ENCODE measurements at regions not wholly inside any gene's neighbourhood (a gene's known extent, or its start where the extent isn't known, plus 50 kb on each side); places are given as distances from the start of the nearest gene placed in this dataset.
"Not testable (repeated sequence)": the region's sequence is repeated elsewhere in the genome, so short reads cannot be mapped to it uniquely, and the experiment has no call there.

DNA sequence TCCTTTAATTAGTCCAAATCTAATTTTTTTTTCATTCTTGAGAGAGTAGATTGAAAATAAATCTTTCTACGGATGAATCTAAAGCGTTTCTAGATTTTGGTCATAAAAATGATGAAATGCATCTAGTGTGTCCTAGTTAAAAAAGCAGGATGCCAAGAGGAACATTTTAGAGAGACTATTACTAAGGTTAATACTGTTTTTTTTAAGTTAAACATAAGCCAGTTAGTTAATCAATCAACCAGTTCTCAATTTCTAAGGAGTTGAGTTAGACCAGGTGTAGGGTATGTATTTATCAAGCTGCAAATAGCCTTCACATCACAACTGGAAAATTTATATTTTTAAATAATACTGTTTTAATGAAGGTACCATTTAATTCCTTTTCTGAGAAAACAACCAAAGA, 679.5 kb upstream of the IGFBP7 start:
- DNase-seq = no peak

DNA sequence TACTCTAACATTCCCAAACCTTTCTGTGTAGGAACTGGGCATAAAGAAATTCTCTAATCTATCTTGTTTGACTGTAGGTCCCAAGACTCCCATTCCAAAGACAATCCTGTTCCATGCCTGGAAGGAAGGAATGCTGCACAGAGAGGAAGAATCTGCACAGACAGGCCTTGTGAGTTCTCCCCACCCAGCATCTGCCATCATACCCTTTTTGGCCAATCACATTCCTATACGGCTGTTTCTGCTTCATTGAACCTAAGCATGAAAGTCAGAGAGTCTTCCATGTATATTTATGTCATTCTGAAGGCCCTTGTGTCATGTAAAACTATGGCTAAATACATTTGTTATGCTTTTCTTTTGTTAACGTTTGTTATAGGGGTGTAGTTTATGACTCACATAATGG, 667.7 kb upstream of the IGFBP7 start:
- no peak for DNase-seq

DNA sequence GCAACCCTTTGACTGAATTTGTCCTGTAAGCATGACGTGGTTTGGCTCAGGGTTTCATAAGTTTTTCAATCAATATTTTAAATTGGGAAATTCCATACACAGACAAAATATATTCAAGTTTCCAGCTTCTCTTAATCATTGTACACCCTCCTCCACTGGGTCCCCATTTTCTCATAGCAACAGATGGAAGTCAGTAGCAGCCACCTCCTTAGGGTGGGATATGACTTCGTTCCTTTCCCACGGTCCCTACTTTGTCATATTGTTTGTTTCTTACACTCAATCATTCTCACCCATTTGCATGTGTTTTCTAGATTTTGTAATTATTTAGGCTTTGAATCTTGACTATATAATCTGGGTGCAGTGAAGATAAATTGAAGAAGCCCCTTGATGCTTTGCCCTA, 664.5 kb upstream of the IGFBP7 start:
- no peak for DNase-seq

DNA sequence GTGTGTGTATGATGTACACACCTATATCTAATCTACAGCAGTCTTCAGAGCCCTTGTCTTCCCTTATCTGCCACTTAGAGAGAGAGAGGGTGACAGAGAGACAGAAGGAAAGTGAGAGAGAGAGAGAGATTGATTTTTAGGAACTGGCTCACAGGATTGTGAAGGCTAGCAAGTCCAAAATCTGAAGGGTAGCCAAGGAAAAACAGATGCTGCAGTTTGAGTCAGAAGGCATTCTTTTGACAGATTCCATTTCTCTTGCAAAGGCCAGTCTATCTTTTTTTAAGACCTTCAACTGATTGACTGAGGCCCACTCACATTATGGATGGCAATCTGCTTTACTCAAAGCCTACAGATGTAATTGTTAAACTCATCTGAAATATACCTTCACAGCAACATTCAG, 664.0 kb upstream of the IGFBP7 start:
- no peak for DNase-seq

DNA sequence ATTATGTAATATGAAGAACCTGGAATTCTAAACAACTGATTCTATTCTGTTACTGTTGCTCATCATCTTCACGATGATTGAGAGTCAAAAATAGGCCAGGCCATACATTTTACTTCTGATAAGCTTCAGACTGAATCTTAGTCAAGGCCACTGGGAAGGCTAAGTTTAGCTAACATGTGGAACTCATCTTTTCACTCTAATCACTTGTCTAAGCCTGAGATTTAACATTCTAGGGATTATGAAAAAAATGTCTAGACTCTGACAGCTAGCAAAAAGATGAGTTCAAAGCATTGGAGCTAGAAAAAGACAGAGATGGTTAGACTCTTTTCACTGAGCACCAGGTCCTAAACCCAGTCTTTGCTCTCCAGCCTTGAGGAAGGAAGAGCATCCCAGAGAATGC, 656.2 kb upstream of the IGFBP7 start:
- DNase-seq = no peak

DNA sequence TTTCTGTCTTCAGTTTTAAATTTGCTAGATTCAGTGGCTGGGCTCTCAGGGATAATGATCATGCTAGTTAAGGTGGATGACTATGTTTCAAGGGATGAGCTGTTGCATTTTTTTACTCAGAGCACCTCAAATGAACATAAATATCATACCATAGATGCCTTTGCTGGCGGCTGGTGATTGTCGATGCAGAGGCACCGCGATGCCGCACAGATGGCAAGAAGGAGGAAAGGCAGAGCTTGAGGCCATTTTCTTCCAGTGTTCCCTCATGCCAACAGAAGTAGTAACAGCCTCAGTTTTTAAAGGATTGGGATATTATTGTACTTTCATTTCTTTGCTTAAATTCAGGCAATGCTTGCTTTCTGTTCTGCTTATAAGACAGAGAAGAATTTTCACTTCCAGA, 654.7 kb upstream of the IGFBP7 start:
- DNase-seq = no peak

DNA sequence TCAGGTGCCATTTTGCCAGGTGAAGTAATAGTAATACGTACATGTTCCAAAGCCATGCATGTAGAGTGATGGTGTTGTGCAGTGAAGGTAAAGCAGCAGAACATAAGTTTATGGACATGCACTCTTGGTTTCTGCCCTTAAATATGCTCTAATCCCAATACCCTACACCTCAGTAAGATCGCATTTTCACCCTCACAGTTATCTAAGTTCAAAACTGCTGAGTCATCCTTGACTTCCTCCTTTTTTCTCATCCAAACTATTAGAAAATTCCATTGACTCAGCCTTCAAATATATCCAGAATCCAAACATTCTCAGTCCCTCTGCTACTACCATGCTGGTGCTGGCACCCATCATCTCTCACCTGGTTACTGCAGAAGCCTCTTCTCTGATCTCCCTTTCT, 652.9 kb upstream of the IGFBP7 start:
- DNase-seq = no peak

DNA sequence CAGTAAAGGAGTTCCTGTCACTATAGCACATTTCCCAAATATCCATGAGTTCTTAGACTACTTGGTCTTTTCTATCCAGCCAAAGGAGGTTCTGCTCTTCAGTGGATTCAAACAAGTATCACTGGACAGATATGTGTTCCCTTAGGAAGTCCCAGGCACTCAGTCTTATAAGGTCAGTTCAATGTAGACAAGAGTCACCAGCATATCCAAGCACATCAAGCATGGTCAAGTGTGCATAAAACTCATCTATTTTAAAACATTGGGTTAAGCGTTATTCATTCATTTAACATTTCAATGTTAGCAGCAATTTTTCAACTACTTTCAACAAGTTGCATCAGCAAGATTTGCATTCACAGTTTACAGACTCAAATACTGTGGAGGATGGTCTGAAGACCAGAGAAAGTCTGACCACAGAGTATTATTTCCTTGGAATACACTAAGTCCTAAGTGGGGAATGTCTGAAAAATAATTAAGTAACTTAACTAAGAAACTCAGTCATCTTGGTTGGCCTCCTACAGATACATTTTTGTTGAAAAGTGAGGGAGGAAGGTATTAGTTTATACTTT, 630.5 kb upstream of the IGFBP7 start:
- DNase-seq = no peak

DNA sequence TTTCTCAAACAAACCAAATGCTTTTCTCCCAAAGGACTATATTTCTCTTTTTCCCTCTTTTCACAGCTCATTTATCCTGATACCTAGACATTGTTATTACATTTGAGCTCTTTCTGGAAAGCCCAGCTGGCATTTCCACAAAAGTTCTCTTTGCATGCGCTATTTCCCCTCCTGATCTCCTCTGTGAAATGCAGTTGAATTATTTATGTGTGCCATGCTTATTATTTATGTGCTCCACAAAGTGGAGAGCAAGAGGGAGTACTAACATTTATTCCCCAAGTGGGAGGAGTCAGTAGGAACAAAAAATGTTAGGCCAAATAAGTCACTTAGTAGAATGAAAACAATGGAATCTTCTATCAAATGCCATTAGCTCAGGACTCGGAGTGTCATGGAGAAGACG, 626.6 kb upstream of the IGFBP7 start:
- no peak for DNase-seq

DNA sequence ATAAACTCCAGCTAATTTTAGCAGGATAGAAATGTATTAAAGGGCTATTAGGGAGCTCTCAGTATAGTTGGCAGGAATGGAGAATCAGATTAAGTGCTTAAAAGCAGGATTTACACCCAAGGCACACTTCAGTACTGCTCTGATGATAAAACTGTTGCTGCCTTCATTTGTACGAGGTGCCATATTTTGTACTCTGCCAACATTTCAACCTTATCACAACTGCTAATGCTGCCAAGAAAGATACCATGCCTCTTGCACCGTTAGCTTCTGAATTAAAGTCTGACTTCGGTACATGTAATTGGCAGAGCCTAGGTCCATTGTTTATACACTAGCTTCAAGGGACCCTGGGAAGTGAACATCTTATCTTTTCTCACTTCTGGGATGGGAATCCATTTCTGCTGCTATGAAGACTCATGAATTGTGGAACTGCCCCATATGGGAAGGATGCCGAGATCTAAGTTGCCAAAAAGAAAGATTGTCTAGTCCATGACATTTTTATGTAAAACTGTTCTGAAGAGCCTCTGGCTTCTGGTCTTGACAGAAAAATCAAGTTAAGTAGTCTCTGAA, 624.0 kb upstream of the IGFBP7 start:
- DNase-seq = no peak

DNA sequence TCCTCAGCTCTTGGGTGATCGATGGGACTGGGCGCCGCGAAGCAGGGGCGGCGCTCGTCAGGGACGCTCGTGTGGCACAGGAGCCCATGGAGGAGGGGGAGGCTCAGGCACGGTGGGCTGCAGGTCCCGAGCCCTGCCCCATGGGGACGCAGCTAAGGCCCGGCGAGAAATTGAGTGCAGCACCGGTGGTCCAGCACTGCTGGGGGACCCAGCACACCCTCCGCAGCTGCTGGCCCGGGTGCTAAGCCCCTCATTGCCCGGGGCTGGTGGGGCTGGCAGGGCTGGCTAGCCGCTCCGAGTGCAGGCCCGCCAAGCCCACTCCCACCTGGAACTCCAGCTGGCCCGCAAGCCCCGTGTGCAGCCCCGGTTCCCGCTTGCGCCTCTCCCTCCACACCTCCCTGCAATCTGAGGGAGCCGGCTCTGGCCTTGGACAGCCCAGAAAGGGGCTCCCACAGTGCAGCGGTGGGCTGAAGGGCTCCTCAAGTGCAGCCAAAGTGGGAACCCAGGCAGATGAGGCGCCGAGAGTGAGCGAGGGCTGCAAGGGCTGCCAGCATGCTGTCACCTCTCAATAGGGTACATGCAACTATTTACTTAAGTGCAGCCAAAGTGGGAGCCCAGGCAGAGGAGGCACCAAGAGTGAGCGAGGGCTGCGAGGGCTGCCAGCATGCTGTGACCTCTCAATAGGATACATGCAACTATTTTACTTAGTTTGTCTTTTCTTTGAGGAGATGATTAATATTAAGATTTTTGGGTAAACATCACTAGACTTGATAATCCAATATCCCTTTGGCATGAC, 619.8 kb upstream of the IGFBP7 start:
- not testable (repeated sequence) for DNase-seq

DNA sequence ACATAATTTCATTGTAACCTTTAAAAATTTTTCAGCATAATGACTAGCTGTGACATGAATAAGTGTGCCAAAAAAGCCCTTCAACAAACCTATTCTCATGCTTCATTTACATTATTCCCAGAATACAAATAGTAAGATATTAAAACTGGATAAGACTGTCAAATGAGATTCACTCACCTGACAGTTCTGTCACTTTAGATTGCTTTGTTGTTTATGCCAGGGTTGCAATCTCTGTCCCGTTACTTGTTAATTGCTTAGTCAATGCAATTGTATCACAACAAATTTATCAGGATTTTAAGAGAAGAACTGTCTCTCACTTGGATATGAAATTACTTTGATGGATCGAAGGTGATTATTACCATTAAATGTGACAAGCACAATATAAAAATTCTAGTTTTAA, 616.0 kb upstream of the IGFBP7 start:
- no peak for DNase-seq

DNA sequence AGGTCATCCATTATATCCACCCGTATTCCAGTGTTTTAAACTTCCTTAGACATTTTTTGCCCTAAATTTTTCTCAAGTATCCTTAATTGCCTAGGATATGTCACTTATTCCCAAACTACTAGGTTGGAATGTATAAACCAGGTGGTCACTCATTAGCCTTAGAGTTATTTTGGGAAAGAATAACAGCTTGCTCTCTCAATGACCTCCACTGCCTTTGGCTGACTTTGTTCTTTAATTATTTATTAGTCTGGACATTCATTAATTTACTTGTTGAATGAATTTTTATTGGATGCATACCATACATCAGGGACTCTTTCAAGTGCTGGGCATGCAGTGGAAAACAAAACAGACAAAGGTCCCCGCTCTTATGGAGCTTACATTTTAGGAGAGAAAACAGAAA, 609.3 kb upstream of the IGFBP7 start:
- no peak for DNase-seq

DNA sequence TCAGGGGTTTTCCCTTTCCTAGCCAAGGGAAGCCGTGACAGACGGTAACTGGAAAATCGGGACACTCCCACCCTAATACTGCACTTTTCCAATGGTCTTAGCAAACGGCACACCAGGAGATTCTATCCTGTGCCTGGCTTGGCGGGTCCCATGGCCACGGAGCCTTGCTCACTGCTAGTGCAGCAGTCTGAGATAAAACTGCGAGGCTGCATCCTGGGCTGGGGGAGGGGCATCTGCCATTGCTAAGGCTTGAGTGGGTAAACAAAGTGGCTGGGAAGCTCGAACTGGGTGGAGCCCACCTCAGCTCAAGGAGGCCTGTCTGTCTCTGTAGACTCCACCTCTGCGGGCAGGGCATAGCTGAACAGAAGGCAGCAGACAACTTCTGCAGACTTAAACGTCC, 604.1 kb upstream of the IGFBP7 start:
- not testable (repeated sequence) for DNase-seq

DNA sequence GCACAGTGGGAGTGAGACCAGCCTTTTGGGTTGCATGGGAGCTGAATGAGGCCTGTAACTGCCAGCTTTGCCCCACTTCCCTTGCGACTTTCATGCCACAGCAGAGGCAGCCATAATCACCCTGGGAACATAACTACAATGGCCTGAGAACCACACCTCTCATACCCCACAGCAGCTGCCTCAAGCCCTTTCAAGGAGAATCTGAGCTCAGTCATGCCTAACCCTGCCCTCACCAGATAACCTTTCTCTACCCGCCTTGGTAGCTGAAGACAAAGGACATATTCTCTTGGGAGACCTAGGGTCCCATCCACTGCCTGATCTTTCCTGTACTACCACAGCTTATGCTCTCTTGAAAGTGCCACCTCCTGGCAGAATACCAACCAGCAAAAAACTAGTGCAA, 599.9 kb upstream of the IGFBP7 start:
- DNase-seq = no peak

DNA sequence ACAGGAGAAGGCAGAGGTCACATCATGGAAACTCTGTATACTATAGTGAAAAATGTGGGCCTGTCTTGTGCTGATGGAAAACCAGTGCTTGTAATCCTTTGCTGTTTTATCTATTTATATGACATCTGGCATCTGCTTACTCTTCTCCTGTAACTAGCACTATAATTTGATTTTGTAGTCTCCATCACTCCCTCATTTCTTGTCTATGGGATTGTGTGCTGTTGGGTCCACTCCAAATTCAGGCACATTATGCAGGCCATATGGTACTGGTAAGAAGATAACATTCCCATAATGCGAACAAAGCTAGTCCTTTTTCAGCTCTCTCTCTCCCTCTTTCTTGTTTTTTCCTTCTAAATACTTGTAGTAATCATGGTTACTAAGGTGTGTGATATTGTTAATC, 581.2 kb upstream of the IGFBP7 start:
- DNase-seq = no peak

DNA sequence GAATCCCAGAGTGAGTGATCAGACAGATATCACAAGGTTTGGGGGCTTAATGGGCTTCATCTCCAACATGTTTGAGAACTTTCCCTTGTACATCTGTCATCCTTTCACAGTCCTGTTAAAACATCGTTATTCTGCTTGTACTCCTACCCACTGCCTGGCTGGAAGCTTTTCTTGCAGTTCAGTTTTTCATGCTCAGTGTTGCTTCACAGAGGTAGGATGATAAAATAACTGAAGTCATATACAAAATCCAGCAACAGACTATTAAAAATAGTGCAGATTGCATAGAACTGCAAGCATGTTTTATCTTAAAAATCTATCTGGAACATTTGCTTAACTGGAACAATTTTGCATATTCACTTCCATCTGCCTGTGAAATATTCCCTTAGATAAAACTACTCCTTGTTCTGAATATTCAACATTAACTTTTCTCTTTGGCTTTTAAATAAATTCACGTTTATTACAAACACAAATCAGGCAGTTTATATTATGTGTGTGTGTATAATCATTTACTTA, 579.6 kb upstream of the IGFBP7 start:
- DNase-seq = no peak

DNA sequence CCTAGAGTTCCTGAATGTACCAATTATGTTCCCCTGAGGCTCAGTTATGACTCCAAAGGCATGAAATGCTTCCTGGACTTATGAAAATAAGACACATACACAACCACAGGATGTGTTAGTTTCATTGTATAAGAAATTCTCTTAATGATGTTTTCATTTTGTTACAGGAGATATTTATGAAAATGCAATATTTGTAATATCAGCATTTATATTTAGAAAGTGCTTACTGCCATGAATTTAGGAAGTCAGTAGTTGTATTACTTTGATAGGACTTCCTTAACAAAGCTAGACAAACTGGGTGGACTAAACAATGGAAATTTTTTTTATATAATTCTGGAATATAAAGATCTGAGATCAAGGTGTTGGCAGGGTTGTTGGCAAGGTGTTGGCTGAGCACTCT, 572.1 kb upstream of the IGFBP7 start:
- no peak for DNase-seq

DNA sequence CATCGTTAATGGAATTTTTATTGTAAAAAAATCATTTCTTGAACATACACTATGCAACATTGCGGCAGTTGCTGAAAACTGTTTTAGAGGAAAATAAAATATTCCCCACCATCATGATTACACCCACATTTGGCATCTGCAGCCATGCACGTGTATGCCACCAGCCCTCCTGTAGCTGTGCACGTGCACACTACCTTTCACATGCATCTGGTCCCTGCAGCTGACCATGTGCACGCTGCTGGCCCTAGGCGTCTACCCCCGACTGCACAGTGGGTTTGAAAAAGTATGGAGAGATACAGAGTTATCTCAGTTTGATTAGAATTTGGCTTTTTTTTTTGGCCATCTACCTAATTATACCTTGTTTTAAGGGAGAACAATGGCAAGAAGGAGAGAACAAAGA, 569.8 kb upstream of the IGFBP7 start:
- DNase-seq = no peak

DNA sequence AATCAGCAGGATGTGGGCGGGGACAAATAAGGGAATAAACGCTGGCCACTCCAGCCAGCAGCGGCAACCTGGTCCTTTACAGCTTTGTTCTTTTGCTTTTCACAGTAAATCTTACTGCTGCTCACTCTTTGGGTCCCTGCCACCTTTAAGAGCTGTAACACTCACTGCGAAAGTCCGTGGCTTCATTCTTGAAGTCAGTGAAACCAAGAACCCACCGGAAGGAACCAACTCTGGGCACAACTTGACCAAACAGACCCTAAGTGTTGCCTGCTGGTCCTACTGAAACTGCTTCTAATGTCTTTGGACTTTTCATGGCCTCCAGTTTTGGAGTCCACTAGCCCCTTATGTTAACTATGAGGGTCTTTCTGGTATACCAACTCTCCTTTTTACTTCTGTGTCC, 566.2 kb upstream of the IGFBP7 start:
- no peak for DNase-seq

DNA sequence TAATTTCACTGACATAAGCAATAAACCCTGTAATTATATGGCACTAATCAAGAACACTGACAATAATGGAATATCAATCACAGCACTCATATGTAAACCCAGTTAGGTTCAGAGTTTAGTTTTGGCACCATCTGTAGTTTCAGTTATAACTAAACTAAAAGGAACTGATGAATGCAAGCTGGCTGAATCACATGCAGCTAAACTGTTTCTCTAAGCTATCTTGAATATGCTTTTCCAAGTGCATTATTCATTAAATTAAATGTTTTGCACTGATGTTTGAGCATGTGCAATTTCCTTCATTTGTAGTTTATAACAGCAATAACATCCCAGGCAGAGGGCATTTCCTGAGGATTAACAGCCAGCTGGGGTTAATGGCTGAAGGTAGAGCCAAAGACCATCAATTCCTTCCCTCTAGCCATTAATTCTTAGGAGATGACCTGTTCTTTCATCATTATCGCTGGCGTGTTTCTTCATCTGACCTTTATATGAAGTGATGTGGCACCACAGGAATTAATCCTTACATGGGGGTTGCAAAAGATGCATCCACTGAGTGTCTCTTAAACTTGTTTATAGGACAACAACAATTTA, 562.8 kb upstream of the IGFBP7 start:
- no peak for DNase-seq

DNA sequence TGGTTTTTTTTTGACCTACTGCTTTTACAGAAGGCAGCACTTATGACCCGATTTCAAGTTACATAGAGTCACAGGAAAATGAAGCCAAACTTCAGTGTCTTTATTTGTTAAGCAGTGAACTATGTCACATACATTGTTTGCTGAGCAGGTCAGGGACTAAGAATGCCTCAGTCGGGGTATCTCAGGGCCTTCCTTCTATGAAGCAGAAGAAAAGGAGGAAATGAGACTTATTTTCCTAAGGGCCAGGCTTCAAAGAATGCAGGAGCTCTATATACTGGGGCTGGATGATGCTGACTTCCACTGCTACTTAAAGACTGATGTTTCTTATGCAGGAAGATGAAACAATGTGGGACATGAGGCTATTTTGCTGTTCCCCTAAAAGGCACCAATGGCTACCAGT, 558.4 kb upstream of the IGFBP7 start:
- DNase-seq = no peak

DNA sequence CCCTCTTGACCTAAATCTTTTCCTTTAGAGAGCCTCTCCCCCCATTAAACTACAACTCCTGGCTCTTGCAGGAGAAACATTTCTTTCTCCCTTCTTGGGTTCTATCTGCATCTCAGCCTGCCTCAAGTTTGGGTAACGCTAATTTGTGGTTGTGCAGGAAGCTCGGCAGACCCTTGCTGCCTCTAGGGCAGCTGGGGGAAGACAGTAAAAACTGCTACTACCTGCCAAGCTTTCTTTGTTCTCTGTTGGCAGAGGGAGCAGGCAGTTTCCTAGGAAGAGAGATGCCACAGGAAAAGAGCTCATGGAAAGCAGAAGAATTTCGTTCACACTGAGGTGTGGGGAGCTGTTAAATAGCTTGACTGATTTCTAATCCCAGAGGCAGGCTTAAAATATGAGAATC, 555.6 kb upstream of the IGFBP7 start:
- DNase-seq = no peak

DNA sequence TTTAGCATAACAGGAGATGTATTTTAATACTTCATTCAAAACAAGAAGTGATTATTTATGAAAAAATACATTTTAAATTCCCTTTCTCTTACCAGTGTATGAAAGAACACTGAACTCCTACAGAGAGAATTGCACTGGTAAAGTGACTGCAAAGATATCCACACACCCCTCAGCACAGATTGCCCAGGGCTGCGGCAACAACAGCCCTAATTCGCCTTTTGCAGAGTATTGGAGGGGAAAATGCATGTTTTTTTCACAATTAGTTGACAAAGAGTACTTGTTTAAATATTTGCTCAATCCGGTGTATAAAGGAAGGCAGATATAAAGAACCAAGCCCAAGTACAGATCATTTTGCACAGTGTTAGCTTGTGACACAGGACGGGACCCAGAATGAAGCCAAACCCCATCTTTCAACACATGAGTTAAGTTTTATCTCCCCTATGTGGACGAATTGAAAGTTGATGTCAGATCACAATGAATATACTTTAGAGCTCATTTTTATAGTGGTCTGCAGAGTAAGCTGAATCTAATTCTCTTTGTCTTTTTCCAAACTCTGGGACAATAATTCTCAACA, 551.4 kb upstream of the IGFBP7 start:
- no peak for DNase-seq
